B cell (primary cell): ENCODE measurements at regions not wholly inside any gene's neighbourhood (a gene's known extent, or its start where the extent isn't known, plus 50 kb on each side); places are given as distances from the start of the nearest gene placed in this dataset.

Experiments used
- CTCF ChIP-seq: fragments of 200-600 bp; IDR thresholded peaks from one replicate; pipeline ENCODE4 v1.8.0; 2022; ENCODE audit warnings: antibody characterized with exemption, mild to moderate bottlenecking
- EZH2 ChIP-seq: IDR thresholded peaks from 2 replicates; pipeline ENCODE4 v1.6.1; 2012; ENCODE audit warnings: borderline replicate concordance, low read depth, mild to moderate bottlenecking, moderate library complexity, low read length; ENCODE audit not compliant: insufficient read depth, poor library complexity, severe bottlenecking

DNA sequence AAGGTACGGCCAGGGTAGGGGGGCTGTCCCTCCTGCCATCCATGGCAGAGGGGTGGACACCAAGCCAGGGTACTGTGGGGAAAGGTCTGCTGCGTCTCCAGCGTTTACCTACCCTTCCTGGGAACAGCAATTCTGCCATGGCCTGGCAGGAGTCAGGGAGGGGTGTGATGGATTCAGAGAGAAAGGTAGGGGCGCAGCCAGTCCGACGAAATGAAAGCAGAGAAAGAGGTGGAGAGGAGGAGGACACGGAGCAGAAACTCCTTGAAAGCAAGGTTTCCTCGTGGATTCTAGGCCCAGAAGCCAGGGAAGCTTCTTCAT is 182.9 kb downstream of the ZFP36L2 start:
- TF ChIP-seq CTCF, result no peak
- no peak for TF ChIP-seq EZH2
